ENCODE measurements at regions not wholly inside any gene's neighbourhood (a gene's known extent, or its start where the extent isn't known, plus 50 kb on each side); places are given as distances from the start of the nearest gene placed in this dataset.
"Not testable (repeated sequence)": the region's sequence is repeated elsewhere in the genome, so short reads cannot be mapped to it uniquely, and the experiment has no call there.

DNA sequence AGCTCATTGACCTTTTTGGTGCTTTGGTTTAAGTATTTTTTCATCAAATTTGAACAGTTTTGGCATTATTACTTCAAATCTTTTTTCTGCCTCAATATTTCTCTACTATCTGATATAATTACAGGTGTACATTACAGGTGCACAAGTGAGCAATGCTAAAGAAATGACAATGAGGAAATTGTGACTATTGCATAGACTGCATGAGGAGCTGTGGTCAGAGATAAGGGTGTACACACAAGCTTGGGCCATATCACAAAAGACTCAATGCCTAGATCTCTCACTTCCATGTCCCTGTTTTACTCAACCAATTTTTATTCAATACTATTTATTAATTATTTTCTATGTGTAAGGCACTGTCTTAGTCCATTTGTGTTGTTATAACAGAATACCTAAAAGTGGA, 251.0 kb upstream of the UBASH3B start:
- no peaks in the 10 kb centered on the region for H3K4me1 ChIP-seq
- no peak for DNase-seq (ENCODE audit: low spot score in 2 of 2)
- no peak overlapping the region for H3K27ac ChIP-seq

DNA sequence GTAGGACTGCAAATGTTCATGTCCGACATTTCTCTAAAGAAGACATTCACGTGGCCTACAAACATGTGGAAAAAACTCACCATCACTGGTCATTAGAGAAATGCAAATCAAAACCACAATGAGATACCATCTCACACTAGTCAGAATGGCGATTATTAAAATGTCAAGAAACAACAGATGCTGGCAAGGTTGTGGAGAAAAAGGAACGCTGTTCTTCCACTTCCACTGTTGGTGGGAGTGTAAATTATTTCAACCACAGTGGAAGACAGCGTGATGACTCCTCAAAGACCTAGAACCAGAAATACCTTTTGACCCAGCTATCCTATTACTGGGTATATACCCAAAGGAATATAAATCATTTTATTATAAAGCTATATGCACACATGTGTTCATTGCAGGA, 253.9 kb upstream of the UBASH3B start:
- H3K4me3 ChIP-seq; DNase-seq (ENCODE audit: low spot score in 2 of 2); H3K36me3 ChIP-seq; H3K27me3 ChIP-seq; H3K27ac ChIP-seq; H3K9me3 ChIP-seq; H3K4me1 ChIP-seq: not testable (repeated sequence)
- 77 to 84% methylated on average over 5 of the region's 5 CpGs for WGBS, 2 donors

More for the DNA sequence above, 251.0 kb upstream of the UBASH3B start:
- Histone ChIP-seq H3K9me3 (no peaks in the 10 kb centered on the region), H3K27me3 (no peaks in the 10 kb centered on the region), H3K4me3 (no peak overlapping the region), H3K36me3 (no peaks in the 10 kb centered on the region)
- TF ChIP-seq, protein P1, sequence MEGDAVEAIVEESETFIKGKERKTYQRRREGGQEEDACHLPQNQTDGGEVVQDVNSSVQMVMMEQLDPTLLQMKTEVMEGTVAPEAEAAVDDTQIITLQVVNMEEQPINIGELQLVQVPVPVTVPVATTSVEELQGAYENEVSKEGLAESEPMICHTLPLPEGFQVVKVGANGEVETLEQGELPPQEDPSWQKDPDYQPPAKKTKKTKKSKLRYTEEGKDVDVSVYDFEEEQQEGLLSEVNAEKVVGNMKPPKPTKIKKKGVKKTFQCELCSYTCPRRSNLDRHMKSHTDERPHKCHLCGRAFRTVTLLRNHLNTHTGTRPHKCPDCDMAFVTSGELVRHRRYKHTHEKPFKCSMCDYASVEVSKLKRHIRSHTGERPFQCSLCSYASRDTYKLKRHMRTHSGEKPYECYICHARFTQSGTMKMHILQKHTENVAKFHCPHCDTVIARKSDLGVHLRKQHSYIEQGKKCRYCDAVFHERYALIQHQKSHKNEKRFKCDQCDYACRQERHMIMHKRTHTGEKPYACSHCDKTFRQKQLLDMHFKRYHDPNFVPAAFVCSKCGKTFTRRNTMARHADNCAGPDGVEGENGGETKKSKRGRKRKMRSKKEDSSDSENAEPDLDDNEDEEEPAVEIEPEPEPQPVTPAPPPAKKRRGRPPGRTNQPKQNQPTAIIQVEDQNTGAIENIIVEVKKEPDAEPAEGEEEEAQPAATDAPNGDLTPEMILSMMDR (IDR thresholded peaks at IDR 0.05): no peak
- TF ChIP-seq EP300 (IDR thresholded peaks at IDR 0.05): no peak

DNA sequence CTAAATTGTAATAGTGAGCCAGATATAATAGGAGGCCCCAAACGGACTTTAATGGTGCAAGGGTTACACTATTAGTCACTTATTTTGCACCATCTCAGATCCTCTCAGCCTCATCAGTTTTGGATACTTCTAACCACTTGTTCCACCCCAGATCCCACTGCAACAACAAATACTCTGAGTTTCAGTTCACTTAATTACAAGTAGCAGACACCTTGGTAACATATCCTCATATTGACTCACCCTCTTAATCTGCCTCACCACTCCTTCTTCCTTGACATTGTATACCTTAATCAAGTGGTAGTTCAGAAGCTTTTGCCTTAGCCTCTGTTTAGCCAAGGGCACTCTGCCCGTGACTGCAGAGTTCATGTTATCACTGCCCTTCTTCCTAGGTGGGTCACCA, 256.1 kb upstream of the UBASH3B start:
- no peak for DNase-seq (ENCODE audit: low spot score in 2 of 2)
- Histone ChIP-seq H3K4me3 (no peak overlapping the region), H3K27me3 (no peaks in the 10 kb centered on the region), H3K27ac (no peak overlapping the region), H3K9me3 (no peaks in the 10 kb centered on the region), H3K4me1 (no peaks in the 10 kb centered on the region), H3K36me3 (no peaks in the 10 kb centered on the region)
- TF ChIP-seq POLR2A (IDR thresholded peaks at IDR 0.05): no peak
- no peak for TF ChIP-seq EP300 (IDR thresholded peaks at IDR 0.05)
- TF ChIP-seq, protein P1 (IDR thresholded peaks at IDR 0.05): no peak
- 75 to 78% methylated on average over 2 of the region's 2 CpGs for WGBS, 2 donors

DNA sequence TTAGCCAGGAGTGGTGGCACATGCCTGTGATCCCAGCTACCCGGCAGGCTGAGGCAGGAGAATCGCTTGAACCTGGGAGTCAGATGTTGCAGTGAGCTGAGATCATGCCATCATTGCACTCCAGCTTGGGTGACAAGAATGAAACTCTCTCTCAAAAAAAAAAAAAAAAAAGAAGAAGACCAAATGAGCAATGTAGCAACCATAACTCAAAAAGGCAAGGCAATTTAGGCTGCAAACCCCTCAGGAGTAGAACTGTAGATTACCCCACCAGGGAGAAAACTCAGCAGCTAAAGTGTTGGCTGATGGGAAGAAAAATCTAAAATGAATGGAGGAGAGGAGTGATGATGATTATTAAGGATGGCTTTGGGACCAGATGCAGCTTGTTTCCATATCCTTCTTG, 256.7 kb upstream of the UBASH3B start:
- Histone ChIP-seq H3K27ac (no peak overlapping the region), H3K4me3 (no peak overlapping the region), H3K9me3 (no peaks in the 10 kb centered on the region), H3K36me3 (no peaks in the 10 kb centered on the region), H3K27me3 (no peaks in the 10 kb centered on the region), H3K4me1 (no peaks in the 10 kb centered on the region)
- TF ChIP-seq EP300 (IDR thresholded peaks at IDR 0.05) (no peak), POLR2A (IDR thresholded peaks at IDR 0.05) (no peak)
- TF ChIP-seq, protein P1 (IDR thresholded peaks at IDR 0.05): no peak
- DNase-seq (ENCODE audit: low spot score in 2 of 2): no peak
- WGBS, 2 donors: 92 to 100% methylated on average over 2 of the region's 2 CpGs

DNA sequence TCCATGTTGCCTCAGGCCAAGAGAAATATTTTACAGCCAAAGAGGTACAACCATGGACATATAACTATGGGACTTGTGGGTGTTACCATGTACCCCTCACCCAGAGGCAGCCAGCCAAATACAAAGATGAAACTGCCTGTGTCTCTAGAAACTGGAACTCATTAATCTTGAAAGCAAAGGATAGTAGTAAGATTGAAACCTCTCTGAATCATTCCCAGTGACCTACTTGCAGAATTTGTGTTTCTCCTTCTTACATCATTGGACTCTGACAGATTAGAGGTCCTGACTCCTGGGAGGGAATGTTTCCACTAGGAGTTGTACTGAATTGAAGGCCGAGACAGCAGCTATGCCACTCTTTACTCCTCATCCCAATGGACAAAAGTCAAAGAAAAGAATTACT, 257.4 kb upstream of the UBASH3B start:
- Histone ChIP-seq H3K4me1 (no peaks in the 10 kb centered on the region), H3K27ac (no peak overlapping the region), H3K4me3 (no peak overlapping the region), H3K9me3 (no peaks in the 10 kb centered on the region), H3K27me3 (no peaks in the 10 kb centered on the region), H3K36me3 (no peaks in the 10 kb centered on the region)
- no peak for TF ChIP-seq POLR2A (IDR thresholded peaks at IDR 0.05)
- TF ChIP-seq, protein P1 (IDR thresholded peaks at IDR 0.05): no peak
- no peak for TF ChIP-seq EP300 (IDR thresholded peaks at IDR 0.05)
- no peak for DNase-seq (ENCODE audit: low spot score in 2 of 2)
- WGBS, 2 donors: 37 to 55% methylated on average over 1 of the region's 1 CpG

DNA sequence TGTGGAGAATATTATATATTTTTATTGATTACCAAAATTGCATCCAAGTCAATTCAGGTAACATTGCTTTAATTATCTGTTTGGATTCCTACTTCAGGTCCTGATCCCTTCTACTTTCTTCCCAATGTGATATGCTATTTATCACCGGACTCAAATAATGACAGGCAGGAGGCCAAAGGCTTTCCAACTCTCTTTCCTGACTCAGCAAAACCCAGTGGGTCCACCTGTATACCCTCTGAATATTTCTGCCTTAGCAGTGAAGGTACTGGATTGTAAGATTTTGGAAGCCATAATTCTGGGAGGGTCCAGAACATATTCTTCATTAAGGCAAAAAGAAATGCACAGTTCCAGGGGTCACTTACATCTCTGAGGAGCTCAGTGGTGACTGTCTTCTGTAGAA, 260.2 kb upstream of the UBASH3B start:
- no peaks in the 10 kb centered on the region for H3K4me1 ChIP-seq
- 94% methylated on average over 1 of the region's 1 CpG for WGBS, 2 donors
- H3K27me3 ChIP-seq: no peaks in the 10 kb centered on the region
- no peak for DNase-seq (ENCODE audit: low spot score in 2 of 2)
- peaks cover 0 to 6% (median 0%) of the 10 kb centered on the region in 4 donors for H3K9me3 ChIP-seq
- H3K4me3 ChIP-seq: no peak overlapping the region
- TF ChIP-seq, protein P1 (IDR thresholded peaks at IDR 0.05): no peak
- TF ChIP-seq EP300 (IDR thresholded peaks at IDR 0.05): no peak
- no peak for TF ChIP-seq POLR2A (IDR thresholded peaks at IDR 0.05)
- H3K27ac ChIP-seq: no peak overlapping the region
- H3K36me3 ChIP-seq: no peaks in the 10 kb centered on the region

Data from tibial nerve (tissue), 4 donors.